NCI-H1436 treated with DMSO at 0.1 percent for 48 hours (cell line): ENCODE measurements at regions not wholly inside any gene's neighbourhood (a gene's known extent, or its start where the extent isn't known, plus 50 kb on each side); places are given as distances from the start of the nearest gene placed in this dataset.

Experiments used
- DNase-seq: peaks from one replicate; lab custom pipeline; 2025; lab: John Stamatoyannopoulos, UW

GRCh38 chr22:48346911-48347310 lies 1480.8 kb downstream of the BRD1 start:
- DNase-seq, result no peak

- no peak for DNase-seq
Measured at GRCh38 chr22:48346311-48346710, 1481.4 kb downstream of the BRD1 start.

GRCh38 chr22:48345631-48346030 lies 1482.0 kb downstream of the BRD1 start:
- DNase-seq, result no peak

- no peak for DNase-seq
Measured at GRCh38 chr22:48343461-48343860, 1484.2 kb downstream of the BRD1 start.

- DNase-seq, result no peak
Measured at GRCh38 chr22:48342732-48343131, 1484.9 kb downstream of the BRD1 start.

GRCh38 chr22:48342016-48342415 lies 1485.7 kb downstream of the BRD1 start:
- no peak for DNase-seq

GRCh38 chr22:48340727-48341709 lies 1486.7 kb downstream of the BRD1 start:
- no peak for DNase-seq

- no peak for DNase-seq
Measured at GRCh38 chr22:48340191-48340590, 1487.5 kb downstream of the BRD1 start.

GRCh38 chr22:48338793-48339705 lies 1488.6 kb downstream of the BRD1 start:
- DNase-seq, result no peak

- DNase-seq, result no peak
Measured at GRCh38 chr22:48337957-48338792, 1489.5 kb downstream of the BRD1 start.

- no peak for DNase-seq
Measured at GRCh38 chr22:48336339-48337060, 1491.2 kb downstream of the BRD1 start.

- DNase-seq, result no peak
Measured at GRCh38 chr22:48335442-48336139, 1492.1 kb downstream of the BRD1 start.

GRCh38 chr22:48334971-48335370 lies 1492.7 kb downstream of the BRD1 start:
- DNase-seq, result no peak

GRCh38 chr22:48333816-48334735 lies 1493.6 kb downstream of the BRD1 start:
- no peak for DNase-seq

GRCh38 chr22:48333323-48333763 lies 1494.3 kb downstream of the BRD1 start:
- no peak for DNase-seq

- no peak for DNase-seq
Measured at GRCh38 chr22:48332438-48333322, 1495.0 kb downstream of the BRD1 start.

- no peak for DNase-seq
Measured at GRCh38 chr22:48331691-48332220, 1495.9 kb downstream of the BRD1 start.

GRCh38 chr22:48331266-48331665 lies 1496.4 kb downstream of the BRD1 start:
- DNase-seq, result no peak
